Transverse colon (tissue), 4 donors: ENCODE measurements at regions not wholly inside any gene's neighbourhood (a gene's known extent, or its start where the extent isn't known, plus 50 kb on each side); places are given as distances from the start of the nearest gene placed in this dataset.

ENCODE experiments used
- DNase-seq: peaks from one replicate; pipeline ENCODE4 v3.0.0-alpha.2; 2019
- H3K27ac ChIP-seq, 4 donors: fragments of 200-600 bp; sonication (generic); 2 replicates each; pipeline ENCODE4 v1.5.1; 2016 to 2018; ENCODE audit warnings: inconsistent platforms in 4 of 4
- H3K27me3 ChIP-seq: fragments of 200-600 bp; sonication (generic); 2 replicates; pipeline ENCODE4 v1.5.1; 2017; ENCODE audit warnings: inconsistent platforms
- H3K36me3 ChIP-seq, 4 donors: fragments of 200-600 bp; sonication (generic); 2 replicates each; pipeline ENCODE4 v1.5.1; 2017 to 2019; ENCODE audit warnings: inconsistent platforms in 4 of 4
- H3K4me1 ChIP-seq, 4 donors: fragments of 200-600 bp; sonication (generic); 2 replicates each; pipeline ENCODE4 v1.5.1; 2017 to 2020; ENCODE audit warnings: inconsistent platforms in 4 of 4
- H3K4me3 ChIP-seq, 4 donors: fragments of 200-600 bp; sonication (generic); 1 replicate in 1 of 4; 2 replicates in 3 of 4; pipeline versions ENCODE4 v1.5.1 to v1.6.1; 2017 to 2019; ENCODE audit warnings: inconsistent platforms in 4 of 4
- H3K9me3 ChIP-seq, 2 donors: fragments of 200-600 bp; sonication (generic); 2 replicates each; pipeline ENCODE4 v1.5.1; 2017 to 2019; ENCODE audit warnings: inconsistent platforms in 2 of 2
- CTCF ChIP-seq, 5 experiments: fragments of 200-600 bp in 3 of 5; fragments of 450-650 bp in 2 of 5; sonication (generic) in 3 of 5; IDR thresholded peaks; 1 replicate in 2 of 5; 2 replicates in 3 of 5; pipeline ENCODE4 v1.5.1; 2016 to 2017; ENCODE audit warnings: antibody characterized with exemption in 5 of 5, inconsistent platforms in 3 of 5, mild to moderate bottlenecking in 2 of 5, moderate library complexity in 1 of 5
- EP300 ChIP-seq: sonication (generic); formaldehyde crosslinking; IDR thresholded peaks from one replicate; pipeline ENCODE4 v1.6.1; 2017; ENCODE audit warnings: antibody characterized with exemption, low read depth
- POLR2A ChIP-seq: fragments of 450-650 bp; IDR thresholded peaks from one replicate; pipeline ENCODE4 v1.6.1; 2016; ENCODE audit warnings: antibody characterized with exemption, mild to moderate bottlenecking, moderate library complexity
- POLR2AphosphoS5 ChIP-seq, 3 donors: sonication (generic); formaldehyde crosslinking; IDR thresholded peaks; one replicate each; pipeline ENCODE4 v1.6.1; 2016; ENCODE audit warnings: antibody characterized with exemption in 3 of 3
- WGBS, 2 donors: methylation state at CpG; one replicate each; pipeline ENCODE4 v1.1.5; 2018; ENCODE audit warnings: low coverage in 1 of 2; 5-methylcytosine and 5-hydroxymethylcytosine counted together
- in situ Hi-C, 4 donors: fragments of 200-750 bp; cut with MboI; loops; one replicate each; pipeline versions ENCODE4 v1.15.0 to v1.15.1; 2017; ENCODE audit warnings: low sequenced_read_pairs in 3 of 4, low pct_ligation_motif_present in 1 of 4, low pct_unique_long_range_greater_than_20kb in 1 of 4
- intact Hi-C: fragments of 100-400 bp; cut with DNase I; formaldehyde crosslinking; loops from one replicate; pipeline ENCODE4 v1.15.1; 2023; ENCODE audit warnings: low total_unique reads

DNA sequence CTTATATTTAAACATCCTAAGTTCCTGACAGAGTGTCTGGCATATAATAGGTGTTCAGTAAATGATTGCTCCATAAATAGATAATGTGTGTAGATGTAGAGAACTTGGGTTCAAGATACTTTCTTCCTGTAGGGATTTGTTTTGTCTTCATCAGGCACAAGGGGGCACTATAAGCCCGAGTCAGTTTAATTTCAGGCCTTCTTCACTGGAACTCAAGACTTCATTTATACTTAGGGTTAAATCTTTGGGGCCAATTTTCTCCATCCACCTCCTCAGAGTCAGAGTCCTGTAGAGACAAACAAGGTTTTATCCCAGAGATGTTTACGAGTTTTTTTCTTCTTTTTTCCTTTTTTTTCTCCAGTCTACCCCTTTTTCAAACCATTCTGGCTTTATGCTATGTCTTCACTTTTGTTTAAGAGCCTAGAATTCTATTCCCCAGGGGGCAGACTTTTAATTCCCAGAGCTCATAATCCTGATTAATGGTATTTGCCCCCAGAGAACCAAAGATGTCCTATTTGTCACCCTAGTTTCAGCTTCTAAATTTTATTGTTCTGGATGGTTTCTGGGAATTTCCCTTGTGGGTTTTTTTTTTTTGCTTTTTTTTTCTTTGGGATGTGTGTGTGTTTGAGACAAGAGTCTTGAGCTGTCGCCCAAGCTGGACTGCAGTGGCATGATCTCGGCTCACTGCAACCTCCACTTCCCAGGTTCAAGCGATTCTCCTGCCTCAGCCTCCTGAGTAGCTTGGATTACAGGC is 88.4 kb downstream of the HFE start:
- TF ChIP-seq EP300 (no peak), CTCF (IDR thresholded peaks at IDR 0.05) (peak; percentile 63 to 74 (median 72)), POLR2AphosphoS5 (IDR thresholded peaks at IDR 0.05) (no peak), POLR2A (no peak)
- no peaks in the 10 kb centered on the region for H3K9me3 ChIP-seq
- 57 to 58% methylated on average over 5 of the region's 5 CpGs for WGBS, 2 donors
- DNase-seq: peak; percentile 62
- H3K4me3 ChIP-seq: no peak overlapping the region
- peak overlapping the region in 2 of 4 donors; percentile 26 to 27 for H3K27ac ChIP-seq
- H3K4me1 ChIP-seq: peaks cover 4 to 23% (median 9%) of the 10 kb centered on the region in 4 donors
- intact Hi-C loops: no loop called here
- no peaks in the 10 kb centered on the region for H3K27me3 ChIP-seq
- in situ Hi-C loops: loop anchor here in 1 of 4 donors (25.0 kb wide), 1 partner anchor 962 kb away; a partner anchor contains a TSS
- H3K36me3 ChIP-seq: no peaks in the 10 kb centered on the region

DNA sequence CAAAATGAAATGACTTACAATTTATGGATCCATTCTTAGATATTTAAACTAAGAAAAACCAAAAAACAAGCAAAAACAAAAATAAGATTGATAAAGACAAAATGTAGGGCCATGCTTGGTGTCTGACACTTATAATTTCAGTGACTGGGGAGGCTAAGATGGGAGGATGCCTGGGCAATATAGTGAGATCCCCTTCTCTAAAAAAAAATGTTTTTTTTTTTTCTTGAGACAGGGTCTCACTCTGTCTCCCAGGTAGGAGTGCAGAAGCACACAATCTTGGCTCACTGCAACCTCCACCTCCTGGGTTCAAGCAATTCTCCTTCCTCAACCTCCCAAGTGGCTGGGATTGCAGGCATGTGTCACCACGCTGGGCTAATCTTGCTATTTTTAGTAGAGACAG is 92.4 kb downstream of the HFE start:
- H3K27me3 ChIP-seq: no peaks in the 10 kb centered on the region
- H3K9me3 ChIP-seq: no peaks in the 10 kb centered on the region
- intact Hi-C loops: no loop called here
- no peak for DNase-seq
- TF ChIP-seq POLR2AphosphoS5 (IDR thresholded peaks at IDR 0.05) (no peak), POLR2A (no peak), CTCF (IDR thresholded peaks at IDR 0.05) (no peak), EP300 (no peak)
- in situ Hi-C loops: loop anchor here in 1 of 4 donors (25.0 kb wide), 1 partner anchor 958 kb away; a partner anchor contains a TSS
- H3K4me3 ChIP-seq: no peak overlapping the region
- no peaks in the 10 kb centered on the region for H3K36me3 ChIP-seq
- no peak overlapping the region for H3K27ac ChIP-seq
- H3K4me1 ChIP-seq: peaks cover 0 to 20% (median 8%) of the 10 kb centered on the region in 4 donors
- 100% methylated on average over 1 of the region's 1 CpG for WGBS, 2 donors

DNA sequence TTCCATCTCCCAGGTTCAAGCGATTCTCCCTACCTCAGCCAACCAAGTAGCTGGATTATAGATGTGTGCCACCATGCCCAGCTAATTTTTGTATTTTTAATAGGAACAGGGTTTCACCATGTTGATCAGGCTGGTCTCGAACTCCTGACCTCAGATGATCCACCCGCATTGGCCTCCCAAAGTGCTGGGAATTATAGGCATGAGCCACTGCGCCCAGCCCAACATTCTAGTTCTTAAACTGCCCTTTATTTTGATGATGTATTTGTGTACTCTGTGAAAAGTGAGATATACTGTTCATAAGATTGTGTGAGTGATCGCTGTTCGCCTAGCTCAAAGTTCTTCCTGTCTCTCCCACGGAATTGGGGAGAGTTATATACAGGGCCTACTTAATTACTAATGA is 93.1 kb downstream of the HFE start:
- TF ChIP-seq EP300 (no peak), POLR2A (no peak), CTCF (IDR thresholded peaks at IDR 0.05) (no peak), POLR2AphosphoS5 (IDR thresholded peaks at IDR 0.05) (no peak)
- peaks cover 0 to 22% (median 8%) of the 10 kb centered on the region in 4 donors for H3K4me1 ChIP-seq
- intact Hi-C loops (no loop called here), in situ Hi-C loops (loop anchor here in 1 of 4 donors (25.0 kb wide), 1 partner anchor 957 kb away; a partner anchor contains a TSS)
- 97 to 98% methylated on average over 6 to 7 of the region's 7 CpGs for WGBS, 2 donors
- H3K4me3 ChIP-seq: no peak overlapping the region
- no peaks in the 10 kb centered on the region for H3K27me3 ChIP-seq
- no peak overlapping the region for H3K27ac ChIP-seq
- H3K36me3 ChIP-seq: no peaks in the 10 kb centered on the region
- no peaks in the 10 kb centered on the region for H3K9me3 ChIP-seq
- DNase-seq: no peak

GRCh38 chr6:26183237-26183580 is 96.0 kb downstream of the HFE start:
- no peak for DNase-seq
- Histone ChIP-seq H3K27me3 (no peaks in the 10 kb centered on the region), H3K36me3 (no peaks in the 10 kb centered on the region), H3K27ac (peak overlapping the region; percentile 86 to 93 (median 90)), H3K4me3 (peak overlapping the region in 3 of 4 donors; percentile 41 to 58 (median 48)), H3K4me1 (peaks cover 0 to 25% (median 8%) of the 10 kb centered on the region in 4 donors), H3K9me3 (no peaks in the 10 kb centered on the region)
- WGBS, 2 donors: 7 to 14% methylated on average over 2 to 11 of the region's 11 CpGs
- intact Hi-C loops: no loop called here
- TF ChIP-seq CTCF (IDR thresholded peaks at IDR 0.05): no peak
- TF ChIP-seq POLR2A: no peak
- no peak for TF ChIP-seq EP300
- TF ChIP-seq POLR2AphosphoS5 (IDR thresholded peaks at IDR 0.05): no peak
- in situ Hi-C loops: loop anchor here in 1 of 4 donors (25.0 kb wide), 1 partner anchor 954 kb away; a partner anchor contains a TSS
